M059J (cell line): ENCODE measurements at regions not wholly inside any gene's neighbourhood (a gene's known extent, or its start where the extent isn't known, plus 50 kb on each side); places are given as distances from the start of the nearest gene placed in this dataset.
"Not testable (repeated sequence)": the region's sequence is repeated elsewhere in the genome, so short reads cannot be mapped to it uniquely, and the experiment has no call there.

Source experiments
- DNase-seq: peaks from one replicate; pipeline ENCODE4 v3.0.0-alpha.2; 2012; ENCODE audit warnings: low read depth

- no peak for DNase-seq
Observed at GRCh38 chr15:53129121-53129904, 339.2 kb upstream of the ONECUT1 start.

- no peak for DNase-seq
Observed at GRCh38 chr15:53128652-53129051, 338.5 kb upstream of the ONECUT1 start.

- DNase-seq, result no peak
Observed at GRCh38 chr15:53126144-53126543, 336.0 kb upstream of the ONECUT1 start.

- no peak for DNase-seq
Observed at GRCh38 chr15:53122818-53123217, 332.7 kb upstream of the ONECUT1 start.

- DNase-seq, result not testable (repeated sequence)
Observed at GRCh38 chr15:53116915-53117314, 326.8 kb upstream of the ONECUT1 start.

- no peak for DNase-seq
Observed at GRCh38 chr15:53116169-53116568, 326.0 kb upstream of the ONECUT1 start.

- DNase-seq, result no peak
Observed at GRCh38 chr15:53115563-53115962, 325.4 kb upstream of the ONECUT1 start.

- no peak for DNase-seq
Observed at GRCh38 chr15:53114960-53115359, 324.8 kb upstream of the ONECUT1 start.

GRCh38 chr15:53110999-53111398 lies 320.9 kb upstream of the ONECUT1 start:
- no peak for DNase-seq

GRCh38 chr15:53108319-53108718 lies 318.2 kb upstream of the ONECUT1 start:
- DNase-seq, result no peak

GRCh38 chr15:53107855-53108254 lies 317.7 kb upstream of the ONECUT1 start:
- no peak for DNase-seq

- no peak for DNase-seq
Observed at GRCh38 chr15:53106505-53107286, 316.6 kb upstream of the ONECUT1 start.

GRCh38 chr15:53102483-53102882 lies 312.3 kb upstream of the ONECUT1 start:
- no peak for DNase-seq

GRCh38 chr15:53080484-53080883 lies 290.3 kb upstream of the ONECUT1 start:
- no peak for DNase-seq

GRCh38 chr15:53074221-53074620 lies 284.1 kb upstream of the ONECUT1 start:
- no peak for DNase-seq

- peak; percentile 67 for DNase-seq
Observed at GRCh38 chr15:53072077-53072476, 281.9 kb upstream of the ONECUT1 start.

GRCh38 chr15:53068636-53069035 lies 278.5 kb upstream of the ONECUT1 start:
- DNase-seq, result no peak

GRCh38 chr15:53059273-53060043 lies 269.3 kb upstream of the ONECUT1 start:
- no peak for DNase-seq

GRCh38 chr15:53046153-53046790 lies 256.1 kb upstream of the ONECUT1 start:
- DNase-seq, result no peak

GRCh38 chr15:53038655-53038941 lies 248.5 kb upstream of the ONECUT1 start:
- no peak for DNase-seq

- DNase-seq, result no peak
Observed at GRCh38 chr15:53037904-53038654, 247.9 kb upstream of the ONECUT1 start.
